Hippocampal formation (tissue), 2 donors: ENCODE measurements at regions not wholly inside any gene's neighbourhood (a gene's known extent, or its start where the extent isn't known, plus 50 kb on each side); places are given as distances from the start of the nearest gene placed in this dataset.

Experiments
- DNase-seq, 2 donors: peaks; one replicate each; lab custom pipeline; 2025; lab: John Stamatoyannopoulos, UW

DNA sequence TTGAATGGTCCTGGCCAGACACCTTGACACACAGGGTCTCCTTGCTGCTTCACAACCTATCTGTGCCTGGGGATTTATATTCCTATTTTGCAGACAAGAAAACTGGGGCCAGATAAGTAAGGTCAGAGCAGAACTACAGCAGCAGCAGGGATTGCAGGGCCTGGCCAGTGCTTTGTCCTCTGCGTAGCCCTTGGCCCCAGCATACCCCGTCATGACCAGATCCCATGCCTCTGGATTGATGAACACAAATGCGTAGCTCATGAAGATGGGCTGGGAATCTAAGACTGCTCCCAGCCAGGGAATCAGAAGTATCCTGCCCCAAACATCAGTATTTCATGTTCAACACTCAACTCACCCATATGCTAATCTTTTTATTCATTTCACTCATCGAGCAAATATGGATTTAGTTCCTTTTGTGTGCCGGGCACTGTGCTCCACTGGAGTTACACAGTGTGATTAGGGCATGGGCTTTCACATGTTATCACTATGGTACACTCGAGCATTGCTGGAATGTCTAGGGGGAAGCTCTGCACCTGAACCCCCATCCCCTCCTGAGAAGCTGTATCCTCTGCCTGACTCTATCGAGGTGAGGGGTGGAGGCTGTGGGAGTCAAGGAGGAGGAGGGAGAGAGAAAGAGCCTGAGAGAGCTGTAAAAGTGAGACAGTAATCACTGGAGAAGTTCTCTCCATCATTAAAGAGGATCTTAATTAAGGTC lies 143.3 kb downstream of the CYP26B1 start:
- DNase-seq: no peak

DNA sequence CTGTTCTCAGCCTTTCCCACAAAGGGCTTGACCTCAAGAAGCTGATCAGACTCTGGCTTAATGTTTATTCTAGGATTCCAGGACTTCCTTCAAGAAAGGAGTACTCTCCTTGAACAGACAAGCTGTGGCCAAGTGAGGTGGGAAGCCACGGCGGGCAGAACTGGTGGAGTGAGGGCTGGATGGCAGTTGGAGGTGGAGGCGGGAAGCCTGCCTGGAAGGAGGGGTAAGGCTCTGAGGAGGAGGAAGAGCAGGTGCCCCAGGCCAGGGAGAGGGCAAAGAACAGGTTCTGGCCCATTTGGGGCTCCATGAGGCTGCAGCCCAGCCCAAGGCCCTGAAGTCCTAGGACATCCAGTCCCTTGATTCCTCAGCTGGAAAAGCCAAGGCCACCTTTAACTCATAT lies 143.9 kb downstream of the CYP26B1 start:
- DNase-seq: no peak

DNA sequence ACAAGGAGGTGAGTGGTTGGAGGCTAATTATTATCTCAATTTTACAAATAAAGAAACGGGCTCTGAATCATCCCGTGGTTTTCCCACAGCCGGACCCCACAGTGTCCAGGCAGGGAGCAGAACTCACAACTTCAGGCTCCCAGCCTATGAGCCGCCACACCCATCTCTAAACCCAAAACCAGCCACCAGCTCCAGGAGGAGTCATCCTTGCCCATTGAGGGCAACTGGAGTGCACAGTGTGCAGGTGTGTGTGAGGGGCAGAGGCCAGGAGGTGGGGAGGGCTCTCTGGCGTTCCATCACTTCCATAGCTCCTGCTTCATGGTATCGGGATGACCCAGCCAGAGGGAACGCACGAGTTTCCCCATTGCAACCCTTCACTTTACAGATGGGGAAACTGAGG lies 144.5 kb downstream of the CYP26B1 start:
- DNase-seq: no peak

DNA sequence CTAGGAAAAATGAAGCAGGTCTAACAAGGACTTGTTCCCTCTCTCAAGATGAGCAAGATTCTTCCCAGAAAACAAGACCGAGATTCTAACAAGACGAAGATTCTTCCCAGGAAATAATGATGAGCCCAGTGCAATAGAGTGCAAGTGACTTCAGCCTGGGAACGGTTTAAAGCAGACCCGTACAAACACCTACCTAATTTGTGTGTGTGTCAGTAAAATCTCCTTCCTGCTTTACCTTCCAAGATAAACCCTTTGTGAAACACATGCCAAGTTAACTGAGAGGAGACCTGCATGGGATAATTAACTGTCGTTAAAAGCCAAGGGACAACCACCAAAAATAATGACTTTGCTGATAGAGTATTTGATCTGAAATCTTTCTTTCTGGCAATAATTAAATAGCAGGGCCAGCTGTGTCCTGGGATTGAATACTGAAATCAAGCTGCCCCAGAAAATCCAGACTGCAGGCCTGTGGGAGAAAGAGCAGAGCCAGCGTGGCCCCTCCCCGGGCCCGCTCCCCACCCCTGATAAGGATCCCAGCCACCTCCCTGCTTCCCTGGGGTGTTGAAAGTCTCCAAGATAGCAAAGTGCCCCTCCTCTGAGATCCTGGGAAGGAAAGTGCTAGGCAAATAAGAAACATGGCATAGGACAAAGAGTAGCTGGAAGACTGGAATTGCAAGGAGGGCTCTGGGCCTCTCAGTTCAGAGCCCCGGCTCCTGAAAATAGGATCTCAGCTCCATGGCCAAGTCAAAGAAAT lies 145.5 kb downstream of the CYP26B1 start:
- no peak for DNase-seq

DNA sequence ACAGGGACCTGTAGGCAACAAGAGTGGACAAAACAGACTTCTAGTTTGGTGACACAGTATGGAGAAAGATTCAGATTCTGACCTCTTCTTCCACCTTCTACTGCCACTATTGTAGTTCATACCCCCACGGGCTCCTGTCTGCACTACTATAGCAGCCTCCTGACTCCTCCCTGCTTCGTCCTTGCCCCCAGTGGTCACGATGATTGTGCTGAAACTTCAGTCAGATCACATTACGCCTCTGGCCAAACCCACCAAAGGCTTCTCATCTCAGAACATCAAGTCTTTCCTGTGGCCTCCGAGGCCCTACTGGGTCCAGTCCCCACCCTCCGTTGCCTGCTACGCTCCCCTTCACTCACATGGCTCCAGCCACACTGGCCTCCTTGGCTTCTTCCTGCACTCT lies 147.6 kb downstream of the CYP26B1 start:
- no peak for DNase-seq

DNA sequence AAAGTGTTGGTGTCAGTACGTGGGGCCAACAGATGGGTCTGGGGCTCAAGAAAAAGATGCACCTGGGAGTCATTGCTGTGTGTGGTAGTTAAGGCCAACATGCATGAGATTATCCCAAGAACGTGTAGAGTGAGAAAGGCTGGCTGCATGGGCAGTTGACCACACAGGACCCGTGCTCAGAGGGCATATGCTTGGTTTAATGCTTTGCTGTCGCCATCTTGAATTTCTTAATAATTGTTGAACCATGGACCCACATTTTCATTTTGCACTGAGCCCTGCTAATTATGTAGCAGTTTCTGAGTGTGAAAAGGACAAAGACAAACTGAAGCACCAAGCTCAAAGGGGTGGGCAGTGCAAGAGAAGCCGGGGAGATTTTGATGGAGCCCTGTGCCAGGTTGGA lies 148.1 kb downstream of the CYP26B1 start:
- no peak for DNase-seq

DNA sequence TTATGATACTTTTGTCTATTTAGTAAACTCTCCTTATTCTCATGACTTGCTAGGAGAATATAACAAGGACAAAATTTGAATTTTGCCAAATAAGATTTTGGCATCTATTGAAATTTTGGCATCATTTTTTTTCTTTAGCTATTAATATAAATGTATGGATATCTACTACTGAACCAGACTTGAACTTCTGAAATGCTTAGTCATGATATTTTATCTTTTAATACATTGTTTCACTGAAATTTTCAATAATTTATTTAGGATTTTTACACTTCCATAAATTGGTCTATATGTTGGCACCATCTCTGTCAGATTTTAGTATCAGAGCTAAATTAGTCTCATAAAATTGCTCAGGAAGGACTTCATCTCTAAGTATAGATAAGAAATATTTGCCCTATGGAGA lies 149.8 kb downstream of the CYP26B1 start:
- no peak for DNase-seq

DNA sequence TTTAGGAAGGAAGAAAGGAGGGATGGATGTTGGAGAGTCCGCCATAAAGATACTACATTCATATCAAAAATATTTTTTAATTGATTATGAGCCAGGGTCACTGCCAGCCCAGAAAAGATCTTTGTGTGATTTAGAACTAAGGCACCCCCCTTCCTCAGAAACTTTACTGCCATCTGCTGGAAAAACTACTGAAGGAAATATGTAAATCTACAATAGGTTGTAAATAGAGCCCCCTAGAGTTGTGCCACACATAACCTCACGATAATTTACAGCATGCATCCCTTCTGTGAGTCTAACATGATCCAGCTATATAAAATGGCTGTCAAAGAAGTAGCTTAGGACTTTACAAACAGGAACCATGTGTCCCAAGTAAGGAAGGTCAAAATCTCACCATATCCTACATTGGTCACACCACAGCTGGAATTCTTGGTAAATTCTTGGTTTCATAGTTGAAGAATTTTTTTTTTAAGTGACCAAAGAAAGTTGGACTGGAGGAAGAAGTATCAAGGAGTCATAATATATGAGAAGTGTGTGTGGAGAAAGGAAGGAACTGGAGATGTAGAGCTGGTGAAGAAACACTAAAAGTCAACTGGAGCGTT lies 152.5 kb downstream of the CYP26B1 start:
- no peak for DNase-seq

DNA sequence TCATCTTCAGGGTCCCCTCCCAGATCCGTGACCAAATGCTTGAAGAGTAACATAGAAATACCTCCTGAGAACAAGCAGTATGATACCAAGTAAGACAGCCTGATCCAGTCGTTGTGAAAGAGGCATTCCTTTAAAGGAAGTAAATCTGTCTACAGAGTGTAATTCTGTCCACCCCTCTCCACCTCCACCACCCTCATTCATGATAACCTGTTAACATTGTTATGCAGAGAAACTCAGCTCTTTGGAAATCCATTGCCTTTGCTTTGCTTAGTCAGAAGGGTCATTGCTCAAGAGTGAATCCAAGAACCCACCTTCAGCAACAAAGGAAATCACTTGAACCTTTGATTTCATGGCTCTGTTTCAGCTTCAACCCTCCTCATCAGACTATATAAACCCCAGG lies 155.6 kb downstream of the CYP26B1 start:
- no peak for DNase-seq

DNA sequence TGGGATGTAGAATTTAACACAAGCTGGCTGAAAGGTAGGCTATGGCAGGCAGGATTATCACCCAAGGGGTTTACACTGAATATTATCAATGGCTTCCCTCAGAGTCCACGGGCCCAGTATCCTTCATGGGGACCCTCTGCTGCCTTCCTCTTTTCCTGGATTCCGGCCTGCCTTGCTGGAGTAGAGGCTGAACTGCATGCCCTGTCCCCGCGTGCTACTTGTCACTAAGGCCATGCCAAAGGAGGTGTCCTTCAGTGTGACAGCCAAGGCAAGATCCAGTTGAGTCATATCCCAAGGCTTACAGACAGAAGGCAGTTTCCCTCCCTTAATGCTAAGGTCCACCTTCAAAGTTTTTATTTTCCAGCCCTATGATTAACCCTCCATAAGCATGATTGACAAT lies 156.3 kb downstream of the CYP26B1 start:
- DNase-seq: no peak

DNA sequence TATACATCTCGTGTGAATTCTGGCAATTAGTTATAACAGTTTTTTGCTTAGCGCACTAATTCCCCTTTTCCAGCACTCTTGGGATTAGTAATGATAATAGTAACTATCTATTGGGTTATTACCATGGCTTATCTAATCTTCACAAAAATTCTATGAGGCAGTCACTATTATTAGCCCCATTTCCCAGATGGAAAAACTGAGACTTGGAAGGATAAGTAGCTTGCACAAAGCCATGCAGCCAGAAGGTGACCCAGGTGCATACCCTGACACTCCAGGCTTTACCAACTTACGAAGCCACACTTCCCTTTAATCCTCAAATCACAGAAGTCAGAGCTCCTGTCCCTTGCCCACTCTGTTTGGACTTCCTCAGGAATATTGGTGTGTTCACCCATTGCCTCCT lies 156.8 kb downstream of the CYP26B1 start:
- no peak for DNase-seq

DNA sequence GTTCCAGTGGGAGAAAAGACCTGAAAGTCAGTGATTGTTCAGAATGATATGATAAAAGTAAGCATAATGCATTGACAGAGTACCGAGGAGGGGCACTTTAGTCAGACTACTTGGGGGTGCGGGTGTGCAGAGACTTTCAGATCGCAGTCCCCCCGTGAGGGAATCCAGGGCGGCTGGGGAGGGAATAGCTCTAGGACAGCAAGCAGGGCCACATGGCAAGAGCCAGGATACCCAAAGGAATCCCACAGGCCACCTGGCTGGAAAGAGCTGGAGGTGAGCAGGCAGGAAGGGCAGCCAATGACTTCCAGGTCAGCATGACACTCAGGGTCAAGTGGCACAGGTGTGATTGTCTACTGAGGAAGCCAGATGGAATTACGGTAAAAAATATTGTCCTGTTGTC lies 157.5 kb downstream of the CYP26B1 start:
- DNase-seq: no peak

DNA sequence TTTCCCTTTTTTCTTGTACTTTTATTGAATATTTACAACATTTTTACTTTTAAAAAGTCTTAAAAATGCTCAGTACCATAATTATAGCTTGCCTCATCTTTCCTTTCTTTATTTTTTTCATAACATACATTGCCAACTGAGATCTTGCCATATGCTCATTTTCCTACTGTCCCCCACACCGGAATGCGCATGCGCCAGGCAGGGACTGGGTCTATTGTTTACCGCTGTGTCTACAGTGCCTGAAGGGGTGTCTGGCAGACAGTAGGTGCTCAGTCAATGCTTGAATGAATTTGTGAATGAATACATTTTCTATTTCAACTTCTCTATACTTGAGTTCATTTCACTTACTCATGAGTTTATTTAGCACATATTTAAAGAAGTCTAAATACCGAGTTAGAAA lies 158.0 kb downstream of the CYP26B1 start:
- DNase-seq: no peak

DNA sequence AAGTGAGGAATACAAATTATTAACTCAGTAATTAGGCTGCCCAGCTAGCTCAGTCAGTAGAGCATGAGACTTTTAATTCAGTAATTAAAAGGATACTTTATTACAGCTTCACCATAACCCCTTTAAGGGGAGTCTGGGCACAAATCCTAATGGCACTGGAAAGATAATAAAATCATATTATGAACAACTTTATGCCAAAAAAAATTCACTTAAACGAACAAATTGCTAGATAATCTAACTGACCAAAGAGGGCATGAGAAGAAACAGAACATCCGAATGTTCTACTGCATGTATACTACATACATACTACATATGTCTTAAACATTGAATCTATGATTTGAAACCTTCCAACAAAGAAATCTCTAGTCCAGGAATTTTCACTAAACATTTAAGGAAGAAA lies 159.5 kb downstream of the CYP26B1 start:
- no peak for DNase-seq

DNA sequence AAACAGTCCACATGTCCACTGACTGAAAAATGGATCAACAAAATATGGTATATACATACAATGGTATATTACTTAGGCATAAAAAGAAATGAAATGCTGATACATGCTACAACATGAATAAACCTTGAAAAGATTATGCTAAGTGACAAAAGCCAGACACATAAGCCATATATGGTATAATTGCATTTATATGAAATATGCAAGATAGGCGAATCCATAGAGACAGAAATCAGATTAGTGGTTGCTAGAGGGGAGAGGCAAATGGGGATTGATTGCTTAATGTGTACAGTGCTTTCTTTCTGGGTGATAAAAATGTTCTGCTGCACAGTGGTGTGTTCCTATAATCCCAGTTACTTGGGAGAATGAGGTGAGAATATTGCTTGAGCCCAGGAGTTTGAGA lies 171.0 kb downstream of the CYP26B1 start:
- DNase-seq: no peak

DNA sequence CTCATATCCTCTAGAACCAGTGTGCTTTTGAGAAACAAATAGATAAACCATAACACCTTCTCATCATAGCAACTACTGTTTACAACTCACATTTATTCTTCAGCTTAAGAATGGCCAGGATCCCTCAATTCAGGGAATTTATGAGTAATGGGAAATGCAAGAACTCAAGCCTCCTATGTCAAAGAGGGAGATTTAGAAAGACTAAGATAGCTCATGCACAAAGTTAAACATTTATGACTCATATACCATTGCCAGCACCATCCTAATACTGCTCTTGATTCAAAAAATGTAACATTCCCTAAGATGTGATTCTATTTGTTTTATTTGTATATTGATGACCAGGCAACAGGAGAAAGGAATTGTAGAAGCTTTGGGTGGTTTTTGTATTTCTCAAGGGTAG lies 172.8 kb downstream of the CYP26B1 start:
- no peak for DNase-seq

DNA sequence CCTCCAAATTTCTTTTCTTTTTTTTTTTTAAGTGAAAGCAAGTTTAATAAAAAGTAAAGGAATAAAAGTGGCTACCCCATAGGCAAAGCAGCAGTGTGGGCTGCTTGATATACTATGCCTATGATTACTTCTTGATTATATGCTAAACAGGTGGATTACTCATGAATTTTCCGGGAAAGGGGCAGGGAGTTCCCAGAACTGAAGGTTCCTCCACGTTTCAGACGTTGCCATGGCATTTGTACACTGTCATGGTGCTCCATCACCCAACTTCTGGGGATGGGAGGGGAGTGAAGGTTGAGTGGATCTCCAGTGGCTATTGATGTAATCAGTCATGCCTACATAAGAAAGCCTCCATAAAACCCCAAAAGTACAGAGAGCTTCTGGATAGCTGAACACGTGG lies 176.2 kb downstream of the CYP26B1 start:
- no peak for DNase-seq

DNA sequence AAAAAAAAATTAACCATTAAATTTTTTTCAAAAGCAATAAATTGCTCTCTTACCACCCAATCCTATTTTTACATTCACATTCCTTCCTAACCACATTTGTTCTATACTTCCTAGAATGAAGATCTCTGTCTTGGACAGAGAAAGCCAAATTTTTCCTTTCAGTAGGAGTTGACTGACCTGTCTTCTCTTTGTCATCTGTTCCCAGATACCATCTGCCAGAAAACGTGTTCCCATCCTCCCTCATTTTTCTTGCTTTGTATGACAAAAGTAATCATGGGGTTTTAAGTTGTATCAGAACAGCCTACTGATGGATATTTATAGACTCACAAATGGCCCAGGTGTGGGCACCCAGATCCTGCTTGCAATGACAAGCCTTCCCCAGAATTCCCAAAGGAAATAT lies 182.1 kb downstream of the CYP26B1 start:
- DNase-seq: no peak

DNA sequence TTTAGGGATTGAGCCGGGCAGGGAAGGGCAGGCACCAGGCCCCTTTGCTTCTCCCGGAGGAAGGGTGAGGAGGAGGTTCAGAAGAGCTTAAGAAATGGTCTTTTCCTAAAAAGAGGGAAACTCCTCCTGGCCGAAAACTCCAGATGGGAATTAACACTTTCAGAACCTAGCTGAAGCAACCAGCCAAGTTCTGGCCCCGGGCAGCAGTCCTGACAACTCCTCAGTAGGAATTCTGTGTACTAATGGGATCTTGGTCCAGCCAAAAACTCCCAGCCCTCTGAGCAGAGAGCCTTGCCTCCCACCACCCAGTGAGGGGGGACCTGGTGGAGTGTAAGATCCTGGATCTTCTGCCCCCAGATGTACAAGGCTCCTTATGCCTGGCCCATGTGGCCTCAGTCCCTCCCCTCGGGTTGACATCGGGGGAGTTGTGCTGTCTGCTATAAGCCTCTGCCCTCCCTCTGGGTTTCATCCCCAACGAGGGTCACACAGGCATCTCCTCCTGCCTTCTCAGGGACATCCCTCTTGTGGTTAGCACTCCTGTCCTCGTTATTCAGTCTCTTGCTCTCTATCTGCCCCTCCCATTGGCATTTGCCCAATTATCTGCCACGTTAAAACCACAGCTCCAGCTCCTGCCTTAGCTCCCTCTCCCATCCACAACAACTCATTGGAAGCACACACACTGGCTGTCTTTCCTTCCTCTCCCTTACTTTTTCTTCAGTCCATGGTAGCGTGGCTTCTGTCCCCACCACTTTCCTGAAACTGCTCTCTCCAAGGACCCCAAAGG lies 184.6 kb downstream of the CYP26B1 start:
- no peak for DNase-seq

DNA sequence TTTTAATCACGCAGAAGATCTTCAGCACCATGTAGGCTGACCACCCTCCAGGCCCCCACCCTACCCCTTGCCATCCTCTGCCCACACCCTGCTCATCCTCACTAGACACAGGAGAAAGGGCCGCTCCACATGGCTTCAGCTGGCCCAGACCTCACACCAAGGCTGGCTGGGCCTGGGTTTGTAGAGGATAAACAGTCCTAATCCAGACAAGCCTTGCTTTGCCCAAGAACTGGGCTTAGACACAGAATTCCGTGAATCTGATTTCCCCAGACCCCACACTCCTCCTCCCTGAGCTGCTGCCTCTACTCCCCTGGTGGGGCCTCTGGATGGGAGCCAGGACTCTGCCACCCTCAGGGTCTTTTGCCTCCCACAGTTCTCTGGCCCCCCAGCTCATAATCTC lies 185.3 kb downstream of the CYP26B1 start:
- DNase-seq: no peak

DNA sequence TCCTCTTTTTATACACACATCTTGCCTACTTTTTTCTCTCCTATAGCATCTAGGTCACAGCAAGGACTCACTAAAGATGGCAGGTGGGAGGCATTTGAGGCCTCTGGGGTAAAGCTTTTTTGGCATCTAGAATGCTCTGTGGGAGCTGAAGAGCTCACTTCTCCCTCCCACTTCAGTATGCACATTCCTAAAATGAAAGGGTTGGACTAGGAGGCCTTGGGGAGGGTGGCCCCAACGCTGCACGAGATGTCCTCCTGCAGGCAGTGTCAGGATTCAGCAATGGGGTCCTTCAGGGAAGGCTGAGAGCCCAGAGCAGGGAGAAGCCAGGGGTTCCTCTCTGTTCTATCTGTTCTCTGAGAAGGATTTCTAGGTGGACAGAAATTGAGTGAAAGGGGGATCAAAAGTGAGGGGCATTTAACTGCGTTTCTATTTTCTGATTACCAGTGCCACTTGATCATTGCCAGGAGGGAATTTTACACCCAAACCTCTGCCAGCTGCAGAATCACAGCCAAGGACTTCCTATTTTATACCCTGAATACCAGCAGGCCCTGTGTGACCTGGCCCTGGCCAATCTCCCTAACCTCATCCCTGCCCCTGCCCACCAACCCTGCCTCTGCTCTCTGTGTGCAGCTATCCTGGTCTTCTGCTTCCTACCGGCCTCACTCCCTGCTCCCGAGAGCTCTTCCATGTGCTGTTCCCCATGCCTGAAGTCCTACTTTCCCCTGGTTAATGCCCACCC lies 186.2 kb downstream of the CYP26B1 start:
- no peak for DNase-seq

DNA sequence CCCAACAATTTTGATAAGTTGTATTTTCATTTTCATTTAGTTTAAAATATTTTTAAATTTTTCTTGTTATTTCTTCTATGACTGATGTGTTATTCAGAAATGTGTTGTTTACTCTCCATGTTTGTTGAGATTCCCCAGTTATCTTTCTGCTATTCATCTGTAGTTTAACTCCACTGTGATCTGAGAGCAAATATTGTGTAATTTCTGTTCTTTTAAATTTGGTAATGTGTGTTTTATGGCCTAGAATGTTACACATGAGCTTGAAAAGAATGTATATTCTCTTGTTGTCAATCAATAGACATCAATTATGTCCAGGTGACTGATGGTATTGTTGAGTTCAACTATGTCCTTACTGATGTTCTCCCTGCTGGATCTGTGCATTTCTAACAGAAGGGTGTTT lies 188.2 kb downstream of the CYP26B1 start:
- no peak for DNase-seq
